Esophagus muscularis mucosa (tissue), 3 donors: ENCODE measurements at regions not wholly inside any gene's neighbourhood (a gene's known extent, or its start where the extent isn't known, plus 50 kb on each side); places are given as distances from the start of the nearest gene placed in this dataset.

ENCODE experiments used
- CTCF ChIP-seq, 3 experiments: fragments of 200-600 bp in 2 of 3; fragments of 450-650 bp in 1 of 3; sonication (generic) in 2 of 3; IDR thresholded peaks; one replicate each; pipeline ENCODE4 v1.5.1; 2017 to 2019; ENCODE audit warnings: antibody characterized with exemption in 3 of 3, mild to moderate bottlenecking in 2 of 3, moderate library complexity in 1 of 3
- POLR2A ChIP-seq: fragments of 450-650 bp; IDR thresholded peaks from one replicate; pipeline ENCODE4 v1.6.1; 2017; ENCODE audit warnings: antibody characterized with exemption, moderate library complexity, mild to moderate bottlenecking, low read depth

GRCh38 chr14:104486222-104486923 lies 93.2 kb upstream of the C14orf180 start:
- TF ChIP-seq POLR2A (no peak), CTCF (IDR thresholded peaks at IDR 0.05) (no peak)
